GM23338 (cell line): ENCODE measurements at regions not wholly inside any gene's neighbourhood (a gene's known extent, or its start where the extent isn't known, plus 50 kb on each side); places are given as distances from the start of the nearest gene placed in this dataset.

Experiments used
- ATAC-seq: fragments of 200-7000 bp; cut with Tn5 transposase; 3 replicates; pipeline ENCODE4 v1.9.1; 2020
- DNase-seq: peaks from one replicate; pipeline ENCODE4 v3.0.0-alpha.2; 2015; ENCODE audit warnings: low spot score
- H2AFZ ChIP-seq: fragments of 200-600 bp; sonication (generic); 2 replicates; pipeline ENCODE4 v1.8.0; 2016; ENCODE audit warnings: antibody characterized with exemption, mild to moderate bottlenecking, moderate library complexity
- H3F3A ChIP-seq: fragments of 200-600 bp; sonication (generic); replicated peaks from 2 replicates; pipeline ENCODE4 v1.8.0; 2017; ENCODE audit warnings: antibody characterized with exemption, mixed run types, low read depth
- H3K27ac ChIP-seq: fragments of 200-600 bp; sonication (generic); 2 replicates; pipeline ENCODE4 v1.6.1; 2016; ENCODE audit warnings: low read depth
- H3K27me3 ChIP-seq: fragments of 200-600 bp; sonication (generic); 2 replicates; pipeline ENCODE4 v1.8.0; 2016; ENCODE audit warnings: mild to moderate bottlenecking, mixed run types, moderate library complexity; ENCODE audit not compliant: insufficient read depth
- H3K36me3 ChIP-seq: fragments of 200-600 bp; sonication (generic); 2 replicates; pipeline ENCODE4 v1.8.0; 2016; ENCODE audit warnings: mild to moderate bottlenecking; ENCODE audit not compliant: insufficient read depth
- H3K4me1 ChIP-seq: fragments of 200-600 bp; sonication (generic); 2 replicates; pipeline ENCODE4 v1.8.0; 2016; ENCODE audit warnings: mild to moderate bottlenecking, moderate library complexity; ENCODE audit not compliant: insufficient read depth
- H3K4me2 ChIP-seq: fragments of 200-600 bp; sonication (generic); 2 replicates; pipeline ENCODE4 v1.7.1; 2017; ENCODE audit warnings: mixed run types
- H3K4me3 ChIP-seq: fragments of 200-600 bp; sonication (generic); 2 replicates; pipeline ENCODE4 v1.6.1; 2016; ENCODE audit warnings: mixed run types
- H3K79me2 ChIP-seq: fragments of 200-600 bp; sonication (generic); replicated peaks from 2 replicates; pipeline ENCODE4 v1.8.0; 2017; ENCODE audit warnings: mild to moderate bottlenecking; ENCODE audit not compliant: insufficient read depth
- H3K9me2 ChIP-seq: fragments of 200-600 bp; sonication (generic); 2 replicates; pipeline ENCODE4 v1.8.0; 2017; ENCODE audit not compliant: insufficient read depth
- H4K20me1 ChIP-seq: fragments of 200-600 bp; sonication (generic); replicated peaks from 2 replicates; pipeline ENCODE4 v1.8.0; 2017; ENCODE audit warnings: mild to moderate bottlenecking; ENCODE audit not compliant: insufficient read depth
- H3K27ac Mint-ChIP-seq: 2 replicates; pipeline ENCODE4 v1.8.0; 2020; ENCODE audit warnings: inconsistent platforms, mild to moderate bottlenecking, moderate library complexity, mixed read lengths
- H3K27me3 Mint-ChIP-seq: 3 replicates; pipeline ENCODE4 v1.8.0; 2022; ENCODE audit warnings: low read depth, mild to moderate bottlenecking, moderate library complexity, mixed read lengths, inconsistent platforms; ENCODE audit not compliant: insufficient read depth, poor library complexity
- H3K36me3 Mint-ChIP-seq: 3 replicates; pipeline ENCODE4 v1.8.0; 2021; ENCODE audit warnings: low read depth, mild to moderate bottlenecking, inconsistent platforms, moderate library complexity, mixed read lengths
- H3K4me1 Mint-ChIP-seq: 3 replicates; pipeline ENCODE4 v1.8.0; 2020; ENCODE audit warnings: mild to moderate bottlenecking, inconsistent platforms, mixed read lengths
- H3K4me3 Mint-ChIP-seq: 3 replicates; pipeline ENCODE4 v1.8.0; 2021; ENCODE audit warnings: moderate library complexity, mild to moderate bottlenecking, inconsistent platforms, mixed read lengths
- H3K9me3 Mint-ChIP-seq: 3 replicates; pipeline ENCODE4 v1.8.0; 2020; ENCODE audit warnings: moderate library complexity, mild to moderate bottlenecking, inconsistent platforms, mixed read lengths
- CREB1 ChIP-seq: fragments of 250-450 bp; sonication (Bioruptor Pico); IDR thresholded peaks from 2 replicates; pipeline ENCODE4 v1.5.0; 2020; ENCODE audit warnings: low read depth, mild to moderate bottlenecking, moderate library complexity
- CTCF ChIP-seq, 2 experiments: fragments of 200-600 bp in 1 of 2; sonication (generic) in 1 of 2; conservative IDR thresholded peaks; 2 replicates each; pipeline versions ENCODE4 v1.5.1 to v1.6.1; 2016 to 2017; ENCODE audit warnings: antibody characterized with exemption in 2 of 2, low read depth in 2 of 2, mild to moderate bottlenecking in 2 of 2, moderate library complexity in 1 of 2
- ETS1 ChIP-seq: IDR thresholded peaks from 2 replicates; pipeline ENCODE4 v1.6.1; 2016; ENCODE audit warnings: antibody characterized with exemption
- EZH2 ChIP-seq: fragments of 200-600 bp; sonication (generic); IDR thresholded peaks from one replicate; pipeline ENCODE4 v1.8.0; 2017; ENCODE audit warnings: antibody characterized with exemption, mild to moderate bottlenecking, low read depth; ENCODE audit not compliant: unreplicated experiment
- EZH2phosphoT487 ChIP-seq: fragments of 200-600 bp; sonication (generic); IDR thresholded peaks from one replicate; pipeline ENCODE4 v1.8.1; 2018; ENCODE audit warnings: antibody characterized with exemption; ENCODE audit not compliant: unreplicated experiment
- JUNB ChIP-seq: IDR thresholded peaks from one replicate; pipeline ENCODE4 v1.6.1; 2016; ENCODE audit warnings: antibody characterized with exemption; ENCODE audit not compliant: unreplicated experiment
- NANOG ChIP-seq: IDR thresholded peaks from 2 replicates; pipeline ENCODE4 v1.6.1; 2016; ENCODE audit warnings: antibody characterized with exemption, borderline replicate concordance
- POLR2AphosphoS5 ChIP-seq: IDR thresholded peaks from 2 replicates; pipeline ENCODE4 v1.6.1; 2016; ENCODE audit warnings: antibody characterized with exemption, low read depth
- ZNF114 ChIP-seq: fragments of 250-450 bp; sonication (Bioruptor Pico); IDR thresholded peaks from 2 replicates; pipeline ENCODE4 v1.5.0; 2020; ENCODE audit warnings: mild to moderate bottlenecking, moderate library complexity
- ZNF331 ChIP-seq: fragments of 250-450 bp; sonication (Bioruptor Pico); IDR thresholded peaks from 2 replicates; pipeline ENCODE4 v1.5.0; 2020; ENCODE audit warnings: low read depth, mild to moderate bottlenecking, moderate library complexity
- ZNF462 ChIP-seq: fragments of 250-450 bp; sonication (Bioruptor Pico); IDR thresholded peaks from 2 replicates; pipeline ENCODE4 v1.5.0; 2020; ENCODE audit warnings: mild to moderate bottlenecking, moderate library complexity

- no peak overlapping the region for H2AFZ ChIP-seq
- no peaks in the 10 kb centered on the region for H4K20me1 ChIP-seq
- H3F3A ChIP-seq: no peaks in the 10 kb centered on the region
- H3K4me1 ChIP-seq: no peaks in the 10 kb centered on the region
- H3K4me1 Mint-ChIP-seq: no peaks in the 10 kb centered on the region
- no peak for TF ChIP-seq CREB1 (CRISPR knock-in tag)
- no peak for TF ChIP-seq ZNF114 (CRISPR knock-in tag)
- TF ChIP-seq ZNF331 (CRISPR knock-in tag): no peak
- no peak for TF ChIP-seq CTCF (conservative IDR thresholded peaks at IDR 0.05; ENCODE audit: low read depth in 2 of 2)
- no peak for TF ChIP-seq EZH2
- TF ChIP-seq NANOG: no peak
- TF ChIP-seq EZH2phosphoT487: no peak
- no peak overlapping the region for H3K27ac Mint-ChIP-seq
- H3K27ac ChIP-seq: no peak overlapping the region
- no peaks in the 10 kb centered on the region for H3K79me2 ChIP-seq
- DNase-seq: no peak
- H3K27me3 Mint-ChIP-seq: no peaks in the 10 kb centered on the region
- no peaks in the 10 kb centered on the region for H3K27me3 ChIP-seq
- peaks cover 13% of the 10 kb centered on the region for H3K9me3 Mint-ChIP-seq
- H3K4me3 ChIP-seq: no peak overlapping the region
- peaks cover 2% of the 10 kb centered on the region; the same call in 1 of the 3 replicates for H3K36me3 Mint-ChIP-seq
- ATAC-seq: no peak
- no peaks in the 10 kb centered on the region for H3K36me3 ChIP-seq
- H3K4me3 Mint-ChIP-seq: no peak overlapping the region
- no peak overlapping the region for H3K4me2 ChIP-seq
- H3K9me2 ChIP-seq: 0 out of 2 replicates have a peak, but pooled peaks cover 8% of the 10 kb centered on the region
Observed at GRCh38 chr18:42185486-42185885, 230.5 kb downstream of the PIK3C3 start.

GRCh38 chr18:42187611-42188380 lies 232.8 kb downstream of the PIK3C3 start:
- H3F3A ChIP-seq: no peaks in the 10 kb centered on the region
- Mint-ChIP-seq H3K4me1 (no peaks in the 10 kb centered on the region), H3K36me3 (peaks cover 2% of the 10 kb centered on the region; the same call in 1 of the 3 replicates), H3K9me3 (peaks cover 13% of the 10 kb centered on the region), H3K27me3 (no peaks in the 10 kb centered on the region), H3K27ac (no peak overlapping the region), H3K4me3 (no peak overlapping the region)
- H4K20me1 ChIP-seq: no peaks in the 10 kb centered on the region
- H3K4me1 ChIP-seq: no peaks in the 10 kb centered on the region
- no peak for DNase-seq
- H3K27ac ChIP-seq: no peak overlapping the region
- no peak overlapping the region for H3K4me2 ChIP-seq
- H3K36me3 ChIP-seq: no peaks in the 10 kb centered on the region
- H2AFZ ChIP-seq: no peak overlapping the region
- H3K4me3 ChIP-seq: no peak overlapping the region
- no peaks in the 10 kb centered on the region for H3K79me2 ChIP-seq
- 0 out of 2 replicates have a peak, but pooled peaks cover 8% of the 10 kb centered on the region for H3K9me2 ChIP-seq
- no peaks in the 10 kb centered on the region for H3K27me3 ChIP-seq
- no peak for ATAC-seq
- TF ChIP-seq ZNF462: no peak
- TF ChIP-seq ETS1: no peak
- no peak for TF ChIP-seq EZH2phosphoT487
- TF ChIP-seq ZNF331 (CRISPR knock-in tag): no peak
- TF ChIP-seq CREB1 (CRISPR knock-in tag): no peak
- TF ChIP-seq JUNB: no peak
- TF ChIP-seq POLR2AphosphoS5: no peak
